HCT116 (cell line): ENCODE measurements at regions not wholly inside any gene's neighbourhood (a gene's known extent, or its start where the extent isn't known, plus 50 kb on each side); places are given as distances from the start of the nearest gene placed in this dataset.

Experiments used
- ATAC-seq: fragments of 200-7000 bp; cut with Tn5 transposase; 2 replicates; pipeline ENCODE4 v1.9.1; 2020; ENCODE audit warnings: mild to moderate bottlenecking, moderate library complexity
- BruUV-seq: library from RNA; stranded (reverse); fragments of 400-500 nt; replicated peaks from 2 replicates; lab custom pipeline; 2021; lab: Mats Ljungman, UMichigan
- CTCF ChIA-PET: fragments of 300-600 bp; sonication (Branson Sonifier 250); formaldehyde crosslinking; loops from one replicate; lab custom pipeline; 2021; ENCODE audit warnings: antibody characterized with exemption; lab: Charles Lee
- POLR2A ChIA-PET: fragments of 300-600, 350-600 bp; sonication (Branson Sonifier 250); formaldehyde crosslinking; loops from one replicate; lab custom pipeline; 2021; ENCODE audit warnings: antibody characterized with exemption; lab: Charles Lee
- RAD21 ChIA-PET, 2 experiments: fragments of 300-600 bp; sonication (Branson Sonifier 250); formaldehyde crosslinking; loops; one replicate each; lab custom pipeline; 2023; ENCODE audit warnings: low total read pairs in 2 of 2; ENCODE audit not compliant: uncharacterized antibody in 2 of 2, unreplicated experiment in 2 of 2, low non-redundant PET in 1 of 2; lab: Charles Lee
- DNase-seq: peaks from one replicate; pipeline ENCODE4 v3.0.0-alpha.2; 2010; ENCODE audit warnings: low read depth, low spot score
- H2AFZ ChIP-seq: fragments of 200-600 bp; shearing (Covaris generic), sonication (generic); 2 replicates; pipeline ENCODE4 v1.6.1; 2017; ENCODE audit warnings: low read depth, mixed run types, mixed read lengths, antibody characterized with exemption, low read length; ENCODE audit not compliant: poor library complexity, severe bottlenecking
- H3K27ac ChIP-seq: 2 replicates; pipeline ENCODE4 v1.5.1; 2012; ENCODE audit warnings: low read depth, low read length
- H3K27me3 ChIP-seq: fragments of 200-600 bp; sonication (generic); 2 replicates; pipeline ENCODE4 v1.6.1; 2016; ENCODE audit warnings: mixed run types, low read length, mixed read lengths; ENCODE audit not compliant: insufficient read depth
- H3K36me3 ChIP-seq, 2 experiments: fragments of 200-500 bp in 1 of 2; fragments of 200-600 bp in 1 of 2; sonication (Bioruptor generic) in 1 of 2; sonication (generic) in 1 of 2; 2 replicates each; pipeline versions ENCODE4 v1.5.1 to v1.6.1; 2014 to 2016; ENCODE audit warnings: low read length in 2 of 2, inconsistent platforms in 1 of 2, mixed read lengths in 1 of 2, mixed run types in 1 of 2; ENCODE audit not compliant: insufficient read depth in 2 of 2, control insufficient read depth in 1 of 2
- H3K4me1 ChIP-seq, 2 experiments: fragments of 200-600 bp in 1 of 2; sonication (generic) in 1 of 2; 2 replicates each; pipeline versions ENCODE4 v1.5.1 to v1.6.1; 2012 to 2017; ENCODE audit warnings: low read length in 2 of 2, inconsistent platforms in 1 of 2, mild to moderate bottlenecking in 1 of 2, mixed read lengths in 1 of 2, mixed run types in 1 of 2, moderate library complexity in 1 of 2; ENCODE audit not compliant: insufficient read depth in 2 of 2, control insufficient read depth in 1 of 2
- H3K4me2 ChIP-seq: fragments of 200-600 bp; sonication (generic); 2 replicates; pipeline ENCODE4 v1.6.1; 2017; ENCODE audit warnings: mixed run types, low read length, mixed read lengths
- H3K4me3 ChIP-seq, 2 experiments: fragments of 200-600 bp in 1 of 2; sonication (generic) in 1 of 2; replicated peaks in 1 of 2; 2 replicates each; pipeline ENCODE4 v1.5.1; 2011 to 2016; ENCODE audit warnings: low read length in 2 of 2, control low read depth in 1 of 2, low read depth in 1 of 2, mild to moderate bottlenecking in 1 of 2, mixed read lengths in 1 of 2, mixed run types in 1 of 2
- H3K79me2 ChIP-seq: fragments of 200-600 bp; sonication (generic); 2 replicates; pipeline ENCODE4 v1.6.1; 2017; ENCODE audit warnings: mild to moderate bottlenecking, mixed run types, low read length, moderate library complexity, mixed read lengths; ENCODE audit not compliant: insufficient read depth
- H3K9ac ChIP-seq: fragments of 200-600 bp; sonication (generic); 2 replicates; pipeline ENCODE4 v1.6.1; 2016; ENCODE audit warnings: low read length, mixed read lengths
- H3K9me2 ChIP-seq: fragments of 200-600 bp; sonication (generic), shearing (Covaris generic); 2 replicates; pipeline ENCODE4 v1.6.1; 2017; ENCODE audit warnings: mixed run types, mild to moderate bottlenecking, moderate library complexity; ENCODE audit not compliant: insufficient read depth
- H3K9me3 ChIP-seq, 2 experiments: fragments of 200-500 bp in 1 of 2; fragments of 200-600 bp in 1 of 2; sonication (Bioruptor generic) in 1 of 2; sonication (generic) in 1 of 2; 2 replicates each; pipeline ENCODE4 v1.6.1; 2014 to 2017; ENCODE audit warnings: low read length in 2 of 2, mixed read lengths in 2 of 2, inconsistent platforms in 1 of 2, low read depth in 1 of 2, mild to moderate bottlenecking in 1 of 2, mixed run types in 1 of 2, moderate library complexity in 1 of 2; ENCODE audit not compliant: control insufficient read depth in 1 of 2, insufficient read depth in 1 of 2
- H4K20me1 ChIP-seq: fragments of 200-600 bp; sonication (generic), shearing (Covaris generic); 2 replicates; pipeline ENCODE4 v1.6.1; 2017; ENCODE audit warnings: mixed run types, mild to moderate bottlenecking, moderate library complexity; ENCODE audit not compliant: insufficient read depth
- CEBPB ChIP-seq: IDR thresholded peaks from 2 replicates; pipeline ENCODE4 v1.6.1; 2012; ENCODE audit warnings: low read depth
- ELF1 ChIP-seq: IDR thresholded peaks from 2 replicates; pipeline ENCODE4 v1.6.1; 2012; ENCODE audit warnings: low read depth, borderline replicate concordance
- EZH2 ChIP-seq: fragments of 200-600 bp; sonication (generic); IDR thresholded peaks from 2 replicates; pipeline ENCODE4 v1.6.1; 2017; ENCODE audit warnings: antibody characterized with exemption, mixed run types
- POLR2A ChIP-seq: IDR thresholded peaks from 2 replicates; pipeline ENCODE4 v1.7.0; 2011; ENCODE audit warnings: borderline replicate concordance; ENCODE audit not compliant: insufficient read depth, insufficient read length; ENCODE audit errors: extremely low read depth
- POLR2AphosphoS5 ChIP-seq: IDR thresholded peaks from 2 replicates; pipeline ENCODE4 v1.6.1; 2011; ENCODE audit warnings: mild to moderate bottlenecking, low read depth, low read length, moderate library complexity
- RAD21 ChIP-seq: IDR thresholded peaks from 2 replicates; pipeline ENCODE4 v1.6.1; 2012; ENCODE audit warnings: low read depth, mild to moderate bottlenecking
- SIN3A ChIP-seq: IDR thresholded peaks from 2 replicates; pipeline ENCODE4 v1.6.1; 2012; ENCODE audit warnings: low read depth
- SP1 ChIP-seq: IDR thresholded peaks from 2 replicates; pipeline ENCODE4 v1.6.1; 2012; ENCODE audit warnings: low read depth
- TCF7L2 ChIP-seq: IDR thresholded peaks from 2 replicates; pipeline ENCODE4 v1.7.0; 2011; ENCODE audit warnings: borderline replicate concordance, inconsistent platforms; ENCODE audit not compliant: insufficient read depth, insufficient read length; ENCODE audit errors: extremely low read depth
- YY1 ChIP-seq: IDR thresholded peaks from 2 replicates; pipeline ENCODE4 v1.6.1; 2011; ENCODE audit warnings: low read length, low read depth, moderate library complexity, mild to moderate bottlenecking; ENCODE audit not compliant: insufficient replicate concordance; ENCODE audit errors: extremely low read depth
- ZFX ChIP-seq: fragments of 450-650 bp; IDR thresholded peaks from 2 replicates; pipeline ENCODE4 v1.6.1; 2017
- ZNF274 ChIP-seq: fragments of 200-500 bp; sonication (Bioruptor generic); IDR thresholded peaks from 2 replicates; pipeline ENCODE4 v1.6.1; 2014; ENCODE audit warnings: mild to moderate bottlenecking, low read depth, low read length, inconsistent platforms
- intact Hi-C: fragments of 100-400 bp; cut with micrococcal nuclease; formaldehyde crosslinking; loops from 2 replicates; pipeline ENCODE4 v1.10.0; 2022

- TF ChIP-seq POLR2A (no peak), TCF7L2 (no peak), EZH2 (no peak)
These were observed 82.7 kb upstream of the C1GALT1 start (continued) for GRCh38 chr7:7099584-7100014.

DNA sequence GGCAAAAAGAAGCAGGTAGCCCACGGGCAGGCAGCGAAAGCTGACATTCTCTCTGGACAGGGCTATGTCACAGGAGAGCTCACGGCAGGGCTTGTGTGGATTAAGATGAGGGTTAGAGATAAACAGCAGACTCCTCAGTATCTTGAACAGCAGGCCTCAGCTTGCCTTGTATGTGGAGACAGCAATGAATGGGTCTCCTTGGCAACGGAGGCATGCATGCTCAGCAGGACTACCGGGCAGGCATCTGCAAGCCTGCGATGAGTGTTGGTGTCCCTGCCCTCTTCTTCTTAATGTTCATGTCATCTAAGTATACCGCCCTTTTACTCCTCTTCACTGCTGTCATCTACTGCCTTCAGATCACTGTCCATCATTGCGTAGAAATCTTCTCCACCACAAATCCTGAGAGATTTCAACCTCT lies 81.9 kb upstream of the C1GALT1 start:
- intact Hi-C loops, result loop anchor here (5.0 to 10.0 kb wide), 5 partner anchors 82 to 1194 kb away; partner anchors contain the start of gene C1GALT1
- ATAC-seq (no peak), DNase-seq (no peak)
- Histone ChIP-seq H2AFZ (no peak overlapping the region), H3K36me3 (no peaks in the 10 kb centered on the region), H3K4me2 (no peak overlapping the region), H3K9me2 (no peaks in the 10 kb centered on the region), H3K9me3 (no peaks in the 10 kb centered on the region), H3K27ac (no peak overlapping the region), H3K9ac (no peak overlapping the region), H3K27me3 (no peaks in the 10 kb centered on the region)
- no TSS peak for BruUV-seq
- POLR2A ChIA-PET, result no interaction called here
- no peak for TF ChIP-seq EZH2
- TF ChIP-seq SIN3A, result no peak
- TF ChIP-seq RAD21, result no peak
- no peak for TF ChIP-seq ELF1
- TF ChIP-seq SP1, result no peak
- TF ChIP-seq CEBPB, result no peak
- TF ChIP-seq ZFX, result no peak
- TF ChIP-seq ZNF274, result no peak
- no peak for TF ChIP-seq POLR2AphosphoS5
- TF ChIP-seq TCF7L2, result no peak
- TF ChIP-seq YY1, result no peak
- no peak for TF ChIP-seq POLR2A
- TF ChIP-seq, all 23 proteins: peak for 0
- Histone ChIP-seq H3K79me2 (no peaks in the 10 kb centered on the region), H3K4me3 (no peak overlapping the region), H3K4me1 (peaks cover 7 to 21% of the 10 kb centered on the region in 2 experiments; a peak in 3 of 4 replicates), H4K20me1 (no peaks in the 10 kb centered on the region)
- CTCF ChIA-PET, result interaction anchor here (0.7 to 1.2 kb wide), 2 partner anchors 78 to 150 kb away, joined by 3 read pairs; no protein-coding TSS in a partner anchor
- RAD21 ChIA-PET, result interaction anchor here in 1 of 2 experiments (0.6 kb wide), 1 partner anchor 104 kb away, joined by 3 read pairs; no protein-coding TSS in a partner anchor
